GM12865 (cell line): ENCODE measurements at regions not wholly inside any gene's neighbourhood (a gene's known extent, or its start where the extent isn't known, plus 50 kb on each side); places are given as distances from the start of the nearest gene placed in this dataset.

Experiments used
- DNase-seq: peaks from one replicate; pipeline ENCODE4 v3.0.0; 2010; ENCODE audit warnings: low read depth
- H3K4me3 ChIP-seq: 2 replicates; pipeline ENCODE4 v1.5.1; 2011; ENCODE audit warnings: mild to moderate bottlenecking, low read depth, low read length, control low read depth
- TF ChIP-seq, protein P1 (sequence below): IDR thresholded peaks from 2 replicates; pipeline ENCODE4 v1.5.1; 2011; ENCODE audit warnings: low read length, control low read depth, low read depth, inconsistent platforms; ENCODE audit not compliant: insufficient read depth; ENCODE audit errors: missing control alignments

DNA sequence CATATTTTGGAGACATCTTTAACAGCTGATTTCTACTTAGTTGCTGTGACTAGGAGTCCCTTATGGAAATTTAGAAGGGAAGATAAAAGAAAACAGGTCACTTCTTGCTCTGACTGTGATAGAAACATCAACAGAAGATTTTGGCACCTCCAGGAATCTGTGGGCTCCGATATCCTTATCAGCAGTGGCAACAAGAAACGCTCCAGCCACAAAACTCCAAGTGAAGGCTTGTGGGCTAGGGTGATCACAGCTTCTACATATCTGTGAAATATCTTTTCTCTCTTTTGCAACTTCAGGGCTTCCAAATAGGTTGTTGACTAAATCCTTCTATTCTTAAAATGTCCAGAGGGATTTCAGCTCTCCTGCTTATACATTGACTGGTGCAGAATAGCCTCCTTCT is 1625.5 kb upstream of the CDH6 start:
- H3K4me3 ChIP-seq: no peak overlapping the region
- TF ChIP-seq, protein P1, sequence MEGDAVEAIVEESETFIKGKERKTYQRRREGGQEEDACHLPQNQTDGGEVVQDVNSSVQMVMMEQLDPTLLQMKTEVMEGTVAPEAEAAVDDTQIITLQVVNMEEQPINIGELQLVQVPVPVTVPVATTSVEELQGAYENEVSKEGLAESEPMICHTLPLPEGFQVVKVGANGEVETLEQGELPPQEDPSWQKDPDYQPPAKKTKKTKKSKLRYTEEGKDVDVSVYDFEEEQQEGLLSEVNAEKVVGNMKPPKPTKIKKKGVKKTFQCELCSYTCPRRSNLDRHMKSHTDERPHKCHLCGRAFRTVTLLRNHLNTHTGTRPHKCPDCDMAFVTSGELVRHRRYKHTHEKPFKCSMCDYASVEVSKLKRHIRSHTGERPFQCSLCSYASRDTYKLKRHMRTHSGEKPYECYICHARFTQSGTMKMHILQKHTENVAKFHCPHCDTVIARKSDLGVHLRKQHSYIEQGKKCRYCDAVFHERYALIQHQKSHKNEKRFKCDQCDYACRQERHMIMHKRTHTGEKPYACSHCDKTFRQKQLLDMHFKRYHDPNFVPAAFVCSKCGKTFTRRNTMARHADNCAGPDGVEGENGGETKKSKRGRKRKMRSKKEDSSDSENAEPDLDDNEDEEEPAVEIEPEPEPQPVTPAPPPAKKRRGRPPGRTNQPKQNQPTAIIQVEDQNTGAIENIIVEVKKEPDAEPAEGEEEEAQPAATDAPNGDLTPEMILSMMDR: no peak
- DNase-seq: no peak

DNA sequence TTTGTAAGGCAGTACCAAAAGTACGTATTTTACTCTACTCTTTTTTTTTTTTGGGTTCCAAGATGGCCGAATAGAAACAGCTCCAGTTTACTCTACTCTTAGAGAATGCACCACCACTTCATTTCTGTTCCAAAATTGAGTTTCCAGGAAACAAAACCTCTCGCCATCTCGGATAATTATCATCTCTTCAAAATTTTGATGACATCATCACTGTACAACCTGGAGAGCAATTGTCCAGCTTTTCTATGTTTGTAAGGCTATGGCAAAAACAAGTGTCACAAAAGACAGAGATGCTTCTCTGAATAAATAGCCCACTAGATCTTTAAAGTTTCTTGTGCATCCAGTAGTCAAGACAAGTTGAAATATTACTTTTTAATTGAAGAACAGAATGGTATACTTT is 1631.9 kb upstream of the CDH6 start:
- TF ChIP-seq, protein P1: no peak
- DNase-seq: no peak
- no peak overlapping the region for H3K4me3 ChIP-seq

DNA sequence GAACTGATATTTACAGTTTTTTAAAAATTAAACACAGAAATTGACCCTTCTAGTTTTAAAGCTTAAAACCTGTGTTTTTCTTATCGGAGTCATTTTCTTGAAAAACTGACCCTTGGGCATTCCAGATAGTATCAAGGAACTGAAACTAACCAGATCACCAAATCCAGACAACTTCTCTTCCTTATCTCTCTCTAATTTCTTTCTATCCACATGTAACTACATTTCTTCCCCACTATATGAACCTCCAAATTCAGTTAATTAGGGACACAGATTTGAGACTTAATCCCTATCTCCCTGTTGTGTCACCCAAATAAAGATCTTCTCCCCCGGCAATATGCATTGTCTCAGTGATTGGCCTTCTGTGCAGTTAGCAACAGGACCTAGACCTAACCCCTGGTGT is 1643.0 kb upstream of the CDH6 start:
- H3K4me3 ChIP-seq: no peak overlapping the region
- DNase-seq: no peak
- TF ChIP-seq, protein P1: no peak

DNA sequence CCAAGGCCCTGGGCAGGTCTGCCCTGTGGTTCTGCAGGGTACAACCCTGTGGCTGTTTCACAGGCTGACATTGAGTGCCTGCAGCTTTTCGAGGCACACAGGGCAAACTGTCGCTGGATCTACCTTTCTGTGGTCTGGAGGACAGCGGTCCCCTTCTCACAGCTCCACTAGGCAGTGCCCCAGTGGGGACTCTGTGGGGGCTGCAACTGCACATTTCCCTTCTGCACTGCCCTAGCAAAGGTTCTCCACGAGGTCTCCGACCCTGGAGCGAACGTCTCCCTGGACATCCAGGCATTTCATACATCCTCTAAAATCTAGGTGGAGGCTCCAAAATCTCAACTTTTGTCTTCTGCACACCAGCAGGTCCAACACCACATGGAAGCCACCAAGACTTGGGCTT is 1645.2 kb upstream of the CDH6 start:
- TF ChIP-seq, protein P1: no peak
- H3K4me3 ChIP-seq: no peak overlapping the region
- DNase-seq: no peak

DNA sequence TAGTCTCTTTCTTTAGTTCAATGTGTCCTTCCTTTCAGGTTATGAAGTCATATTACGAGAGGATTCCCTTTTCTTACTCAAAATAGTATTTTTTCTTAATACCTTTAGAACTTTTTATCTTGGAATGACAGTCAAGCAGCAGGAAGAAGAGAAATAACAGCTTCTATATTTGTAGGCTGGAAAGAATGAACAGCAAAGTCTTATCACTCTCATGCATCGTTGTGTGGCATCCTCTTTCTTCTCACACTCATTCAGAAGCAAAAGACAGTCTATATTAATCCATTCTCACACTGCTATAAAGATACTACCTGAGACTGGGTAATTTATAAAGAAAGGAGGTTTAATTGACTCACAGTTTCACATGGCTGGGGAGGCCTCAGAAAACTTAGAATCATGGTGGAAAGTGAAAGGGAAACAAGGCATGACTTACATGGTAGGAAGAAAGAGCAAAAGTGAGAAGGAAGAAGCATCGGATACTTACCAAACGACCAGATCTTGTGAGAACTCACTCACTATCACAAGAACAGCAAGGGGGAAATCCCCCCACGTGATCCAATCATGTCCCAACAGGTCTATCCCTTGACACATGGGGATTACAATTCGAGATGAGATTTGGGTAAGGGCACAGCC is 1646.1 kb upstream of the CDH6 start:
- no peak overlapping the region for H3K4me3 ChIP-seq
- TF ChIP-seq, protein P1: no peak
- DNase-seq: no peak

DNA sequence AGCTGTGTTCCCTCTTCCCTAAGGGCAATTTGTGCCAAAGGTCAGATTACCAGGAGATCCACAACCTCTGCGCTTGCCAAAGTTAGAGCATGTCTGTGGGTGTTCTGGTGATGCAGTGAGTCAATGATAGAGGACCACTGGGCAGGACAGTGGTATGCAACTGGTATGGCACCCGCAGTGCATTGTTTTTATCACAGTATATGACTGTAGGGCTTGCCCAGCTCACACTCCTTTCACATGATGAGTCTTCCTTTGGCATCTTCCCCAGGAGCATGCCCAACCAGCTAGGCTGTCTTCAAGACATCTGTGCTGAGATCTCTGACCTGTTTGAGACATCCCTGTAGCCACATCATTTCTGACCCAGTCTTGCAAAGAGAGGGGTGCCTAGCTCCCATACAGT is 1650.0 kb upstream of the CDH6 start:
- no peak for DNase-seq
- no peak overlapping the region for H3K4me3 ChIP-seq
- TF ChIP-seq, protein P1: no peak

DNA sequence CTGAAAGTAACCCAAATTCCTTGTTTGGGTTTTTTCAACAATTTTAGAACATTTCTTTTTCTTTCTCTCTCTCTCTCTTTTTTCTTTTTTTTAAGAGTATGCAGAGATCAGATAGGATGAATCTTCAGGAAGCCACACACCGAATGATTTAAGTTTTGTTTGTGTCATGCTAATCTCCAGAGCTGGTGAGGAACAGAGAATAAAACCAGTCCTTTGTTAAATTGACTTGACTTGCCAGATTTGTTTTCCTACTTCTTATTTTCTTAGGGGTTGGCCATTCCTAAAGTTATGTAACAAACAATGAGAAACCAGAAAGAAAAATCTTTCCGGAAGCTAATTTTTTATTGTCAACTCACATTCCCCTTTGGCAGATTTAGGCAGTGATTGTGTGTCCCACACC is 1669.3 kb upstream of the CDH6 start:
- H3K4me3 ChIP-seq: no peak overlapping the region
- DNase-seq: no peak
- TF ChIP-seq, protein P1: no peak
